ENCODE measurements at regions not wholly inside any gene's neighbourhood (a gene's known extent, or its start where the extent isn't known, plus 50 kb on each side); places are given as distances from the start of the nearest gene placed in this dataset.

DNA sequence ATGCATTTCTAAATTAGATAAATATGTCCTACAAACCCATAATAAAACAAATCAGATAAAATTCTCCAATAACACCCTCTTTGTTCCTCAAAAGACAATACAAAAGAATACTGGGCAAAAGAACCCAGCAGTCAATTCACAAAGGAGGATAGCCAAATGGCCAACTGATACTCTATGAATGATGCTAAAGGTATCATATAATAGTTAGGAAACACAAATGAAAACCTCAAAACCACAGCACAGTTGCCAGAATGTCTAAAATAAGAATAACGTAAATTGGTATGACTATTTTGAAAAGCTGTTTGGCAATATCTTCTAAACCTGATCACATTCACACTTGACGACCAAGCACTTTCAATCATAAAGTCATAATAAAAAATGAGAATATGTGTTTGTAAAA, 315.4 kb downstream of the CDH7 start:
- intact Hi-C loops (cut with DNase I, micrococcal nuclease) = no loop called here
- no peak for ATAC-seq
- Histone ChIP-seq H3K9me3 (no peaks in the 10 kb centered on the region), H3K36me3 (ENCODE audit: low read depth) (no peaks in the 10 kb centered on the region), H3K4me1 (ENCODE audit: low read depth) (no peaks in the 10 kb centered on the region), H3K4me3 (no peak overlapping the region)
- no peak for TF ChIP-seq CTCF (IDR thresholded peaks at IDR 0.05)
- DNase-seq = no peak

DNA sequence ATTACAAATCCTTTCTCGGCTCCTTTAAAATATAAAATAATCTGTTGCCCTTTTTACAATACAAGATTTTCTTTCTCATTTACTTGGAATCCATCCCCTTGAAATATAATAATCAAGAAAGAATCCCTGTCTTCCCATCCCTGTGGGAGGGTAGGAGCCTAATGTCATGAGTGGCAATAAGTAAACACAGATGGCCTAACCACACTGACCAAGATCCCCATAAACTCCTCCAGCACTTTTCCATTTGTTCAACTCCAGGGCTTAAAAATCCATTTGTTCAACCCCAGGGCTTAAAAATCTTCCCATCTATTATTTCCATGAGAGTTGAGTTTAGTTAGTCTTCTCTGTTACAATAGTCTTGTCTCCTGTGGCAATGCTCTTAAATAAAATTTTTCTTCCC, 297.6 kb downstream of the CDH7 start:
- intact Hi-C loops (cut with DNase I, micrococcal nuclease) = loop anchor here in 1 of 2 donors (10.0 kb wide), 1 partner anchor 324 kb away; no protein-coding TSS in a partner anchor
- Histone ChIP-seq H3K9me3 (no peaks in the 10 kb centered on the region), H3K4me1 (ENCODE audit: low read depth) (peaks cover 3% of the 10 kb centered on the region), H3K4me3 (no peak overlapping the region), H3K36me3 (ENCODE audit: low read depth) (no peaks in the 10 kb centered on the region)
- ATAC-seq (no peak), DNase-seq (no peak)
- TF ChIP-seq CTCF (IDR thresholded peaks at IDR 0.05) = no peak

DNA sequence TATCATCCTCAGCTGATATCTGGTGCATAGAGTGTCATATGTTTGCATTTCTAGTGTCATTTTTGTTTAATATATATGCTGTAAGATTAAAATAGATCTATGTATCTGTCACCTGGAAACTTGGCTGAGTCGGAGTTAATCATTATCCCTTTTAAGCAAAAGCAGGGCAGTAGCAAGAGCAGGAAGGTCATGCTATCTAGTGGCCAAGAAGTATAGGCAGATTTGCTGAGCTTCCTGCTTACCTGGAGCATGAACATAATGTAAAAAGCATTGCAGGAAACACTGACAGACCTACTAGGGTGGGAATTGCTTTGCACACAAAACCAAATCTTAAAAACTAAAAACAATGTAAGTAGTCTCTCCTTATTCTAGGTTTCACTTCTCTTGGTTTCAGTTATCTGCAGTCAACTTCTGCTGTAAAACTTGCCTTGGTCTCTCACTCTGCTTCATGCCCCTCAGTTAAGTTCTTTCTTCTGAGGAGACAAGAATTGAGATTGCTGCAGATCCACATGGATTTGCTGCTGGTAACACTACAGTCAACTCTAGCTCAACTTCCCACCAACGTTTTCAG, 295.3 kb downstream of the CDH7 start:
- H3K4me1 ChIP-seq (ENCODE audit: low read depth) = peaks cover 3% of the 10 kb centered on the region
- no peaks in the 10 kb centered on the region for H3K36me3 ChIP-seq (ENCODE audit: low read depth)
- no peak for TF ChIP-seq CTCF (IDR thresholded peaks at IDR 0.05)
- intact Hi-C loops (cut with DNase I, micrococcal nuclease) = loop anchor here in 1 of 2 donors (10.0 kb wide), 1 partner anchor 321 kb away; no protein-coding TSS in a partner anchor
- H3K9me3 ChIP-seq = no peaks in the 10 kb centered on the region
- DNase-seq (peak in 1 of 3 donors; percentile 23), ATAC-seq (peak; percentile 93)
- H3K4me3 ChIP-seq = no peak overlapping the region

DNA sequence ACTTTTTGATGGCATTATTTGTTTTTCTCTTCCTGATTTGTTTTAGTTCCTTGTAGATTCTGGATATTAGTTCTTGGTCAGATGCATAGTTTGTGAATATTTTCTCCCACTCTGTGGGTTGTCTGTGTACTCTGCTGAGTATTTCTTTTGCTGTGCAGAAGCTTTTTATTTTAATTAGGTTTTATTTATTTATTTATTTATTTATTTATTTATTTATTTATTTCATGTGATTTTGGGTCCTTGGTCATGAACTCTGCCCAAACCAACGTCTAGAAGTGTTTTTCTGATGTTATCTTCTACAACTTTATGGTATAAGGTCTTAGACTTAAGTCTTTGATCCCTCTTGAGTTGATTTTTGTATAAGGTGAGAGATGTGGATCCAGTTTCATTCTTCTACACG, 292.2 kb downstream of the CDH7 start:
- no peak for TF ChIP-seq CTCF (IDR thresholded peaks at IDR 0.05)
- Histone ChIP-seq H3K9me3 (no peaks in the 10 kb centered on the region), H3K36me3 (ENCODE audit: low read depth) (no peaks in the 10 kb centered on the region), H3K4me3 (no peak overlapping the region), H3K4me1 (ENCODE audit: low read depth) (peaks cover 3% of the 10 kb centered on the region)
- no peak for DNase-seq
- ATAC-seq = no peak
- intact Hi-C loops (cut with DNase I, micrococcal nuclease) = loop anchor here in 1 of 2 donors (10.0 kb wide), 1 partner anchor 318 kb away; no protein-coding TSS in a partner anchor

GRCh38 chr18:66013969-66014368, 263.2 kb downstream of the CDH7 start:
- intact Hi-C loops (cut with DNase I, micrococcal nuclease) = no loop called here
- Histone ChIP-seq H3K4me3 (no peak overlapping the region), H3K9me3 (no peaks in the 10 kb centered on the region), H3K36me3 (ENCODE audit: low read depth) (no peaks in the 10 kb centered on the region), H3K4me1 (ENCODE audit: low read depth) (no peaks in the 10 kb centered on the region)
- DNase-seq = no peak
- no peak for TF ChIP-seq CTCF (IDR thresholded peaks at IDR 0.05)
- no peak for ATAC-seq

DNA sequence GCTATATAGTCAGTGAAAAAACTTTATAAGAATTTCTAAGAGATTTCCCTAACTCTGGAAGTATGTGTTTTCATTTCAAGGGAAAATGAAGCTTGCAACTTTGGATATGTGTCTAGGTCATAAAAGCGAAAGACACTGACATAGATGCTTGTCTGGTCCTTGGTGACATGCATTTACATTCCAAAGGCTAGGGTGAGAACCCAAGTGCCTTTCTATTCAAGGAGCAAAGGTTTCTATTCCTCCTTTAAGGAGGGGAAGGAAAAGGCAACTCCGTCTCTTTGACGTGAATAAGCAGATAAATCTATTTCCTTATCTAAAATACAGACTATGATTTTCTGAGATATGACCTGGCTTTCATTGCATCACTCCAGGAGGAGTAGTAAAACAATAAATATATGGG, 261.1 kb downstream of the CDH7 start:
- Histone ChIP-seq H3K4me1 (ENCODE audit: low read depth) (no peaks in the 10 kb centered on the region), H3K4me3 (no peak overlapping the region), H3K9me3 (no peaks in the 10 kb centered on the region), H3K36me3 (ENCODE audit: low read depth) (no peaks in the 10 kb centered on the region)
- intact Hi-C loops (cut with DNase I, micrococcal nuclease) = no loop called here
- TF ChIP-seq CTCF (IDR thresholded peaks at IDR 0.05) = no peak
- ATAC-seq (no peak), DNase-seq (no peak)

Data from mucosa of descending colon (tissue), 3 donors.